Epithelial cell of proximal tubule (primary cell): ENCODE measurements at regions not wholly inside any gene's neighbourhood (a gene's known extent, or its start where the extent isn't known, plus 50 kb on each side); places are given as distances from the start of the nearest gene placed in this dataset.

Experiments
- DNase-seq: peaks from one replicate; pipeline ENCODE4 v3.0.0-alpha.2; 2011; ENCODE audit warnings: low read depth
- H3K4me3 ChIP-seq: 2 replicates; pipeline ENCODE4 v1.5.1; 2011; ENCODE audit warnings: low read depth, mild to moderate bottlenecking, low read length
- TF ChIP-seq, protein P1 (sequence below): conservative IDR thresholded peaks from 2 replicates; pipeline ENCODE4 v1.5.1; 2012; ENCODE audit warnings: low read depth, mild to moderate bottlenecking, low read length

DNA sequence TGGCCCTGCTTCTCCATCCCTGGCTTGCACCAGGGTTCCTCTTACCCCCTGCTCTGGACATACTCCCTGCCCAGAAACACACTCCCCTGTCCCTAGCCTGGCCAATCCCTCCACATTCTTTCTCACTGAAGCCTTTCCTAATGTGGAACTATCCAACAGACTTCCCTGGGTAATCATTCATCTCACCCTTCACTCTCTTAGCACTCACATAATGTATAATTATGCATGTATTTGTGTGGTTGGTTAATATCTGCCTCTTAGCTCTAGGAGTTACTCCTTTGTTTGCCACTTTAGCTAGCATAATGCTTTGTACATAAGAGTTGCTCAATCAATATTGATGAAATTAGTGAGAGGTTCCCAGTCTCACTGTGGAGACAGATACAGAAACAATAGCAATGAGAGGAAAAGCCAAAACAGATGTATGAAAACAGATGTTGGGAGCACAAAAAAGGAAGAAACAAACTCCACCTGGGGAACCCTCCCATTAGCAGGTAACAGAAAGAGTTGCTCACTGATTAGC, 76.9 kb upstream of the WARS2 start:
- TF ChIP-seq, protein P1, sequence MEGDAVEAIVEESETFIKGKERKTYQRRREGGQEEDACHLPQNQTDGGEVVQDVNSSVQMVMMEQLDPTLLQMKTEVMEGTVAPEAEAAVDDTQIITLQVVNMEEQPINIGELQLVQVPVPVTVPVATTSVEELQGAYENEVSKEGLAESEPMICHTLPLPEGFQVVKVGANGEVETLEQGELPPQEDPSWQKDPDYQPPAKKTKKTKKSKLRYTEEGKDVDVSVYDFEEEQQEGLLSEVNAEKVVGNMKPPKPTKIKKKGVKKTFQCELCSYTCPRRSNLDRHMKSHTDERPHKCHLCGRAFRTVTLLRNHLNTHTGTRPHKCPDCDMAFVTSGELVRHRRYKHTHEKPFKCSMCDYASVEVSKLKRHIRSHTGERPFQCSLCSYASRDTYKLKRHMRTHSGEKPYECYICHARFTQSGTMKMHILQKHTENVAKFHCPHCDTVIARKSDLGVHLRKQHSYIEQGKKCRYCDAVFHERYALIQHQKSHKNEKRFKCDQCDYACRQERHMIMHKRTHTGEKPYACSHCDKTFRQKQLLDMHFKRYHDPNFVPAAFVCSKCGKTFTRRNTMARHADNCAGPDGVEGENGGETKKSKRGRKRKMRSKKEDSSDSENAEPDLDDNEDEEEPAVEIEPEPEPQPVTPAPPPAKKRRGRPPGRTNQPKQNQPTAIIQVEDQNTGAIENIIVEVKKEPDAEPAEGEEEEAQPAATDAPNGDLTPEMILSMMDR, result no peak
- H3K4me3 ChIP-seq, result no peak overlapping the region
- DNase-seq, result no peak

DNA sequence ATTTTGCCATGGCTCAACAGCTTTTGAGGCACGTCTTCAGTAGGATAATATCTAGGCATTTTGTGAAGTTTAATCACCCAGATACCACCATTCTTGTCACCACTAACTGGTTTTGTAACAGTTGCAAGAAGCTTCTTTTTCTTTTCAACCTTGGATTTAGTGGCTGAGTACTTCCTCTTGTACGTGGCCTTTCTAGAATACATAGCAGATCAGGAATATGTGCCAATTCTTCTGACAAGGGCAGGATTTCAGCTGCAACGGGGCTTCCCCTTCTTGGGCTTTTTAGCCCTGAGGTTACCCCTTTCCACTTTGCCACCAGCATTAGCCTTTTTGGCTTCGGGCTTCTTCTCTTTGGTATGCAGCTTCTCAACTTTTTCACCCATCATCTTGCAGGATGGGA, 79.3 kb upstream of the WARS2 start:
- H3K4me3 ChIP-seq, result no peak overlapping the region
- DNase-seq, result no peak
- TF ChIP-seq, protein P1, result no peak

DNA sequence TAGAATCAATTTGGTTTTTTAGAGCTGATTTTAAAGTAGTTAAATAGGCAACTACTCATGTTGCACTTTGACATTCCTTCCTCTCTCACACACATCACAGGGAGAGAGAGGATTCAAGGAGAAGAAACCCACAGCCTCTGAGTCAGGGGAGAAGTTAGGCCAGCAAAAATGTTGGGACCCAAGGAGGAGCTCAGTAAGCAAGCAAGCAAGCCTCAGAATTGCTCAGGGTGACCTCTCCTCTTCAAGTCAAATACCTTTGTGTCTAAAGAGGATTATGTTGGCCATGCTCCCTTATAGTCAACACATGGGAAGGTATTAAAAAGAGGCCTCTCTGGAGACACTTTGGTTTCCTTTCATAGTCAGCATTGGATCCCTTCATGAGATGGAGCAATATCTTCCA, 80.5 kb upstream of the WARS2 start:
- no peak for DNase-seq
- no peak overlapping the region for H3K4me3 ChIP-seq
- TF ChIP-seq, protein P1, result no peak

DNA sequence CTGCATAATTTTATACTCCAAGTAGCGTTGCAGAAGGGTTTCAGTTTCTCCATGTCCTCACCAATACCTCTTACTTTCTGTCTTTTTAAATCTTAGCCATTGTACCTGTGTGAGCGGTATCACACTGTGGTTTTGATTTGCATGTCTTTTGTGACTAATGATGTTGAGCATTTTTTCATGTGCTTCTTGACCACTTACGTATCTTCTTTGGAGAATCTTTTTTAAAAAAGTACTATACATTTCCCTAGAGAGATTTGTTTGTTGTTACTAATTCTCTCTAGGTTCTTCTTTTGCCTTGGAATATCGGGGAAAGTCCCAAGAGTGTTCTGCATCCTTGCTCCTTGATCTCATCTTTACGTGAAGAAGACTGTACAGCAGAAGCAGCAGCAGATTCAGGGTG, 81.8 kb upstream of the WARS2 start:
- no peak for DNase-seq
- TF ChIP-seq, protein P1, result no peak
- no peak overlapping the region for H3K4me3 ChIP-seq

DNA sequence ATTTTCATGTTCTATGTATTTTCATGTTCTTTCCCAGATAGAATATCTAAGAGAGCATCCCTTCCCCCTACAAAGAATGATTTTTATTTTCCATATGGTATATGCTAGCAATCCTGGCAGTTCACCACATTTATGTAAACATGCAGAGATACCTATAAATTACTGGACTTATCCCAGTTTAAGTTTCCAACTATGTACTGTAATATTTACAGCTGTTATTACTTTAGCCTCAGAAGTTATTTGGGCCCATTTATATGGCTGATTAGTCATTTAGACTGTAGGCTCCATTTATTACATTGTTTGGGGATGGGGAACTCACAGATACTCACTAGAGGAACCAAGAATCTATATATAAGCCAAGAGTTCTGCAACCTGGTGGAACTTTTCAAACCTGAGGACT, 84.8 kb upstream of the WARS2 start:
- TF ChIP-seq, protein P1, result no peak
- H3K4me3 ChIP-seq, result no peak overlapping the region
- DNase-seq, result no peak

DNA sequence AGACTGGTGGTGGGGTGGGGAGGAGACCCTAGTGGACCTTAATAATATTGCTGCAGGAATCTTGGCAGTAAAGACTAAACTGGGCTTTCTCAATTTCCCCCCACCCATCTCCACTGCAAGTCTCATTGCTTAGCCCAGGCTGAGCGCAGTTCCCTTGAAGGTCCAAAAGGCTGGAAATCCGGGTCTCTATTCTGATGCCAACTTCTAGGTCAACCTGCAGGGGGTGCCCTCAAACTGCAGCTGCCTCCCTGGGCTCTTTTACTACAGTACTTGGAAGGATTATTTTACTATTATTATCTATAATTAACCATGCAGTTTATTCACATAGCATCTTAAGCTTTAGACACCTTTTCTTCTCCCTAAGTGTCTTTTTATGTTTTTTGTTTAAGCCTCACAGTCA, 85.4 kb upstream of the WARS2 start:
- TF ChIP-seq, protein P1, result peak; percentile 46
- no peak for DNase-seq
- no peak overlapping the region for H3K4me3 ChIP-seq

DNA sequence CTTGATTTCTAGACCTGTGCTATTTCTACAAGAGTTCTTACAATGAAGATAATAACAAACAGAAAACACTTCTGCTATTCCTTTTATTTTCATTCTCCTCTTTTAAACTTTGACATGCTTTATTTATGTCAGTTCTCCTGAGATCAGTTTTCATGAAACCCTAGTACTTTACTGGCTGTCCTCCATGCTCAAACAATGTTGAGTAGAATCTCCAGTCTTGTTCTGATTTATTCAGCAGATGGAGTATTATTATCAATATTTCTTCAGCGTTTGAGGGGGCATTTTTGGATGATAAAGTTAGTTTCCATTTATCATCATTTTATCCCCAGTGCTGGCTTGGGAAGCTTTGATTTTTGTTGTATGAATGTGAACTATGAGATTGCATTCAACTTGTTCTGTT, 85.9 kb upstream of the WARS2 start:
- H3K4me3 ChIP-seq, result no peak overlapping the region
- DNase-seq, result no peak
- TF ChIP-seq, protein P1, result no peak
